Liver (tissue), 3 donors: ENCODE measurements at regions not wholly inside any gene's neighbourhood (a gene's known extent, or its start where the extent isn't known, plus 50 kb on each side); places are given as distances from the start of the nearest gene placed in this dataset.

Experiments used
- ATF3 ChIP-seq: IDR thresholded peaks from 2 replicates; pipeline ENCODE4 v1.6.1; 2016; ENCODE audit warnings: antibody characterized with exemption
- EGR1 ChIP-seq, 2 donors: IDR thresholded peaks; 2 replicates each; pipeline ENCODE4 v1.6.1; 2016 to 2018; ENCODE audit warnings: antibody characterized with exemption in 2 of 2, low read depth in 2 of 2
- GABPA ChIP-seq, 2 donors: IDR thresholded peaks in 1 of 2; conservative IDR thresholded peaks in 1 of 2; 2 replicates each; pipeline ENCODE4 v1.6.1; 2016; ENCODE audit warnings: antibody characterized with exemption in 2 of 2, mild to moderate bottlenecking in 1 of 2, moderate library complexity in 1 of 2
- HNF4A ChIP-seq, 2 donors: conservative IDR thresholded peaks; 2 replicates each; pipeline ENCODE4 v1.6.1; 2016; ENCODE audit warnings: antibody characterized with exemption in 2 of 2, mild to moderate bottlenecking in 2 of 2
- JUND ChIP-seq, 2 donors: IDR thresholded peaks; 2 replicates each; pipeline ENCODE4 v1.6.1; 2016; ENCODE audit warnings: antibody characterized with exemption in 2 of 2
- MAX ChIP-seq: IDR thresholded peaks from 2 replicates; pipeline ENCODE4 v1.6.1; 2016; ENCODE audit warnings: antibody characterized with exemption
- RAD21 ChIP-seq, 2 donors: IDR thresholded peaks; 2 replicates each; pipeline ENCODE4 v1.6.1; 2016; ENCODE audit warnings: antibody characterized with exemption in 2 of 2, mild to moderate bottlenecking in 2 of 2
- RXRA ChIP-seq, 2 donors: IDR thresholded peaks; 2 replicates each; pipeline ENCODE4 v1.6.1; 2017 to 2018; ENCODE audit warnings: antibody characterized with exemption in 2 of 2, mild to moderate bottlenecking in 1 of 2
- SP1 ChIP-seq: IDR thresholded peaks from 2 replicates; pipeline ENCODE4 v1.6.1; 2018; ENCODE audit warnings: antibody characterized with exemption, mild to moderate bottlenecking
- TAF1 ChIP-seq: conservative IDR thresholded peaks from 2 replicates; pipeline ENCODE4 v1.6.1; 2016; ENCODE audit warnings: antibody characterized with exemption, mild to moderate bottlenecking
- YY1 ChIP-seq: IDR thresholded peaks from 2 replicates; pipeline ENCODE4 v1.6.1; 2016; ENCODE audit warnings: antibody characterized with exemption, mild to moderate bottlenecking
- TF ChIP-seq, protein P1 (sequence below): fragments of 150-350 bp; IDR thresholded peaks from 2 replicates; pipeline ENCODE4 v1.5.1; 2017; ENCODE audit warnings: improper control_type of control experiment, low read depth, low read length; ENCODE audit not compliant: missing input control
- TF ChIP-seq, protein P2 (sequence below): IDR thresholded peaks from 2 replicates; pipeline ENCODE4 v1.6.1; 2016; ENCODE audit warnings: antibody characterized with exemption
- TF ChIP-seq, protein P3 (sequence below): IDR thresholded peaks from 2 replicates; pipeline ENCODE4 v1.6.1; 2016; ENCODE audit warnings: antibody characterized with exemption, mild to moderate bottlenecking
- donor health status: healthy.
- donor health status: healthy.

DNA sequence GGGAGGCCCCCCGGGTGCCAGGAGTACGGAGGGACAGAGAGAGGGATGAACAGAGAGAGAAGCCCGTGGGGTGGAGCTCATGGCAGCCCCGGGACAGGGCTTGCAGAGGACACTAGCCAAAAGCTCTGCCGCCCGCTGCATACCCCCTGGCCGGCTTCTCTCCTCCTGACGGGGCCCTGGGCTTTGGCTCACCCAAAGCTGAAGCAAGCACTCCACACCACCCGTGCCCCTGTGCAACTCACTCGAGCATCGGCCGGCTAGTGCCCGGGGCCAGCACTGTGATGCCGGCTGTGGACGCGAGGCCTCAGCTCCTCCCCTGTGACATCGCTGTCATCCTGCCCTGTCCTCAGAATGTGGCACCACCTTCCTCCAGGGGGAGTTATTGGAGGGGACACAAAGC lies 429.6 kb downstream of the BRD1 start:
- TF ChIP-seq GABPA (IDR thresholded peaks at IDR 0.05 in 1 of 2, conservative IDR thresholded peaks at IDR 0.05 in 1 of 2) (no peak), ATF3 (no peak), TAF1 (no peak), RAD21 (IDR thresholded peaks at IDR 0.05) (no peak), YY1 (no peak), SP1 (no peak), HNF4A (conservative IDR thresholded peaks at IDR 0.05) (no peak), JUND (IDR thresholded peaks at IDR 0.05) (no peak), MAX (no peak), EGR1 (IDR thresholded peaks at IDR 0.05; ENCODE audit: low read depth in 2 of 2) (no peak), RXRA (IDR thresholded peaks at IDR 0.05) (no peak)
- TF ChIP-seq, protein P1, sequence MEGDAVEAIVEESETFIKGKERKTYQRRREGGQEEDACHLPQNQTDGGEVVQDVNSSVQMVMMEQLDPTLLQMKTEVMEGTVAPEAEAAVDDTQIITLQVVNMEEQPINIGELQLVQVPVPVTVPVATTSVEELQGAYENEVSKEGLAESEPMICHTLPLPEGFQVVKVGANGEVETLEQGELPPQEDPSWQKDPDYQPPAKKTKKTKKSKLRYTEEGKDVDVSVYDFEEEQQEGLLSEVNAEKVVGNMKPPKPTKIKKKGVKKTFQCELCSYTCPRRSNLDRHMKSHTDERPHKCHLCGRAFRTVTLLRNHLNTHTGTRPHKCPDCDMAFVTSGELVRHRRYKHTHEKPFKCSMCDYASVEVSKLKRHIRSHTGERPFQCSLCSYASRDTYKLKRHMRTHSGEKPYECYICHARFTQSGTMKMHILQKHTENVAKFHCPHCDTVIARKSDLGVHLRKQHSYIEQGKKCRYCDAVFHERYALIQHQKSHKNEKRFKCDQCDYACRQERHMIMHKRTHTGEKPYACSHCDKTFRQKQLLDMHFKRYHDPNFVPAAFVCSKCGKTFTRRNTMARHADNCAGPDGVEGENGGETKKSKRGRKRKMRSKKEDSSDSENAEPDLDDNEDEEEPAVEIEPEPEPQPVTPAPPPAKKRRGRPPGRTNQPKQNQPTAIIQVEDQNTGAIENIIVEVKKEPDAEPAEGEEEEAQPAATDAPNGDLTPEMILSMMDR: no peak
- TF ChIP-seq, protein P2, sequence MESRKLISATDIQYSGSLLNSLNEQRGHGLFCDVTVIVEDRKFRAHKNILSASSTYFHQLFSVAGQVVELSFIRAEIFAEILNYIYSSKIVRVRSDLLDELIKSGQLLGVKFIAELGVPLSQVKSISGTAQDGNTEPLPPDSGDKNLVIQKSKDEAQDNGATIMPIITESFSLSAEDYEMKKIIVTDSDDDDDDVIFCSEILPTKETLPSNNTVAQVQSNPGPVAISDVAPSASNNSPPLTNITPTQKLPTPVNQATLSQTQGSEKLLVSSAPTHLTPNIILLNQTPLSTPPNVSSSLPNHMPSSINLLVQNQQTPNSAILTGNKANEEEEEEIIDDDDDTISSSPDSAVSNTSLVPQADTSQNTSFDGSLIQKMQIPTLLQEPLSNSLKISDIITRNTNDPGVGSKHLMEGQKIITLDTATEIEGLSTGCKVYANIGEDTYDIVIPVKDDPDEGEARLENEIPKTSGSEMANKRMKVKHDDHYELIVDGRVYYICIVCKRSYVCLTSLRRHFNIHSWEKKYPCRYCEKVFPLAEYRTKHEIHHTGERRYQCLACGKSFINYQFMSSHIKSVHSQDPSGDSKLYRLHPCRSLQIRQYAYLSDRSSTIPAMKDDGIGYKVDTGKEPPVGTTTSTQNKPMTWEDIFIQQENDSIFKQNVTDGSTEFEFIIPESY: no peak
- TF ChIP-seq, protein P3, sequence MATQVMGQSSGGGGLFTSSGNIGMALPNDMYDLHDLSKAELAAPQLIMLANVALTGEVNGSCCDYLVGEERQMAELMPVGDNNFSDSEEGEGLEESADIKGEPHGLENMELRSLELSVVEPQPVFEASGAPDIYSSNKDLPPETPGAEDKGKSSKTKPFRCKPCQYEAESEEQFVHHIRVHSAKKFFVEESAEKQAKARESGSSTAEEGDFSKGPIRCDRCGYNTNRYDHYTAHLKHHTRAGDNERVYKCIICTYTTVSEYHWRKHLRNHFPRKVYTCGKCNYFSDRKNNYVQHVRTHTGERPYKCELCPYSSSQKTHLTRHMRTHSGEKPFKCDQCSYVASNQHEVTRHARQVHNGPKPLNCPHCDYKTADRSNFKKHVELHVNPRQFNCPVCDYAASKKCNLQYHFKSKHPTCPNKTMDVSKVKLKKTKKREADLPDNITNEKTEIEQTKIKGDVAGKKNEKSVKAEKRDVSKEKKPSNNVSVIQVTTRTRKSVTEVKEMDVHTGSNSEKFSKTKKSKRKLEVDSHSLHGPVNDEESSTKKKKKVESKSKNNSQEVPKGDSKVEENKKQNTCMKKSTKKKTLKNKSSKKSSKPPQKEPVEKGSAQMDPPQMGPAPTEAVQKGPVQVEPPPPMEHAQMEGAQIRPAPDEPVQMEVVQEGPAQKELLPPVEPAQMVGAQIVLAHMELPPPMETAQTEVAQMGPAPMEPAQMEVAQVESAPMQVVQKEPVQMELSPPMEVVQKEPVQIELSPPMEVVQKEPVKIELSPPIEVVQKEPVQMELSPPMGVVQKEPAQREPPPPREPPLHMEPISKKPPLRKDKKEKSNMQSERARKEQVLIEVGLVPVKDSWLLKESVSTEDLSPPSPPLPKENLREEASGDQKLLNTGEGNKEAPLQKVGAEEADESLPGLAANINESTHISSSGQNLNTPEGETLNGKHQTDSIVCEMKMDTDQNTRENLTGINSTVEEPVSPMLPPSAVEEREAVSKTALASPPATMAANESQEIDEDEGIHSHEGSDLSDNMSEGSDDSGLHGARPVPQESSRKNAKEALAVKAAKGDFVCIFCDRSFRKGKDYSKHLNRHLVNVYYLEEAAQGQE: no peak
